ENCODE measurements at regions not wholly inside any gene's neighbourhood (a gene's known extent, or its start where the extent isn't known, plus 50 kb on each side); places are given as distances from the start of the nearest gene placed in this dataset.
"Not testable (repeated sequence)": the region's sequence is repeated elsewhere in the genome, so short reads cannot be mapped to it uniquely, and the experiment has no call there.

DNA sequence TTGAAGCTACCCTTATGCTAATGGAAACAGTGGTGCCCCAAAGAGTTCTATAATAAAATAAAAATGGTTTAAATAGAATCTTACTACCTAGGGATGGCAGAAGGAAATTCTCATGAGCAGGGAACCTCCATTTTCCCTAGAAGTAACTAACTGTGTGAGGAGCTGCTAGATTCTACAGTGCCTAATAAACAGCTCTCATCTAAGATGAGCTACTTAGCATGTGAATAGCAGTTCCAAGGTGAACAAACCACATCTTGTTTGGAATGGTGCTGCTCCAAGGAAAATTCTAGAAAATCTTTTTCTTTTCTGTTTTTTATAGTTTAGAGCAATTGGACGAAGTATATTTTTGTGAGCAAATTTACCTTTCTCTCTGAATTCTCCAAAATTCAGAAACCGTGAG lies 1015.3 kb upstream of the NOVA1 start:
- Mint-ChIP-seq H3K4me1 (ENCODE audit: low read depth, unreplicated experiment) (no peaks in the 10 kb centered on the region), H3K9me3 (ENCODE audit: unreplicated experiment) (no peaks in the 10 kb centered on the region), H3K4me3 (ENCODE audit: unreplicated experiment) (no peak overlapping the region), H3K27ac (ENCODE audit: unreplicated experiment) (no peak overlapping the region), H3K27me3 (ENCODE audit: low read depth, unreplicated experiment) (no peaks in the 10 kb centered on the region), H3K36me3 (ENCODE audit: low read depth, unreplicated experiment) (no peaks in the 10 kb centered on the region)
- no peaks in the 10 kb centered on the region for H3K9me3 ChIP-seq (ENCODE audit: insufficient read depth, low read depth, low read length)
- H3K4me2 ChIP-seq (ENCODE audit: low read length), result no peak overlapping the region
- TF ChIP-seq, protein P1, sequence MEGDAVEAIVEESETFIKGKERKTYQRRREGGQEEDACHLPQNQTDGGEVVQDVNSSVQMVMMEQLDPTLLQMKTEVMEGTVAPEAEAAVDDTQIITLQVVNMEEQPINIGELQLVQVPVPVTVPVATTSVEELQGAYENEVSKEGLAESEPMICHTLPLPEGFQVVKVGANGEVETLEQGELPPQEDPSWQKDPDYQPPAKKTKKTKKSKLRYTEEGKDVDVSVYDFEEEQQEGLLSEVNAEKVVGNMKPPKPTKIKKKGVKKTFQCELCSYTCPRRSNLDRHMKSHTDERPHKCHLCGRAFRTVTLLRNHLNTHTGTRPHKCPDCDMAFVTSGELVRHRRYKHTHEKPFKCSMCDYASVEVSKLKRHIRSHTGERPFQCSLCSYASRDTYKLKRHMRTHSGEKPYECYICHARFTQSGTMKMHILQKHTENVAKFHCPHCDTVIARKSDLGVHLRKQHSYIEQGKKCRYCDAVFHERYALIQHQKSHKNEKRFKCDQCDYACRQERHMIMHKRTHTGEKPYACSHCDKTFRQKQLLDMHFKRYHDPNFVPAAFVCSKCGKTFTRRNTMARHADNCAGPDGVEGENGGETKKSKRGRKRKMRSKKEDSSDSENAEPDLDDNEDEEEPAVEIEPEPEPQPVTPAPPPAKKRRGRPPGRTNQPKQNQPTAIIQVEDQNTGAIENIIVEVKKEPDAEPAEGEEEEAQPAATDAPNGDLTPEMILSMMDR (IDR thresholded peaks at IDR 0.05; ENCODE audit: insufficient read depth, low read depth, low read length), result no peak
- TF ChIP-seq EZH2 (IDR thresholded peaks at IDR 0.05; ENCODE audit: insufficient read depth, low read length), result no peak
- no peak for FAIRE-seq
- H3K9ac ChIP-seq (ENCODE audit: low read length), result no peak overlapping the region
- no peaks in the 10 kb centered on the region for H3K36me3 ChIP-seq (ENCODE audit: insufficient read depth, low read length)
- DNase-seq (ENCODE audit: low read depth), result no peak
- no peaks in the 10 kb centered on the region for H3K27me3 ChIP-seq (ENCODE audit: insufficient read depth, low read length)
- H4K20me1 ChIP-seq (ENCODE audit: insufficient read depth, low read length), result no peaks in the 10 kb centered on the region
- H3K27ac ChIP-seq (ENCODE audit: low read depth, low read length), result no peak overlapping the region
- H2AFZ ChIP-seq (ENCODE audit: low read depth, low read length), result no peak overlapping the region
- no peaks in the 10 kb centered on the region for H3K79me2 ChIP-seq (ENCODE audit: insufficient read depth, low read length)
- no peaks in the 10 kb centered on the region for H3K4me1 ChIP-seq (ENCODE audit: insufficient read depth, low read length)
- no peak overlapping the region for H3K4me3 ChIP-seq (ENCODE audit: insufficient read depth, low read depth, low read length)

DNA sequence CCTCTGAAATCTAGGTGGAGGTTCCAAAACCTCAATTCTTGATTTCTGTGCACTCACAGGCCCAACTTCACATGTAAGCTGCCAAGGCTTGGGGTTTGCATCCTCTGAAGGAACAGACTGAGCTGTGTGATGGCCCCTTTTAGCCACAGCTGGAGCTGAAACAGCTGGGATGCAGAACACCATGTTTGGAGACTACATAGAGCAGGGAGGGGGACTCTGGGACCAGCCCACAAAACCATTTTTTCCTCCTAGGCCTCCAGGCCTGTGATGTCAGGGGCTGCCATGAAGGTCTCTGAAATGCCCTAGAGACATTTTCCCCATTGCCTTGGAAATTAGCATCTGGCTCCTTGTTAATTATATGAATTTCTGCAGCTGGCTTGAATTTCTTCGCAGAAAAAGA lies 1025.9 kb upstream of the NOVA1 start:
- Histone ChIP-seq H3K4me3 (ENCODE audit: insufficient read depth, low read depth, low read length) (no peak overlapping the region), H4K20me1 (ENCODE audit: insufficient read depth, low read length) (no peaks in the 10 kb centered on the region), H3K36me3 (ENCODE audit: insufficient read depth, low read length) (no peaks in the 10 kb centered on the region), H3K27ac (ENCODE audit: low read depth, low read length) (no peak overlapping the region), H3K9ac (ENCODE audit: low read length) (no peak overlapping the region), H3K79me2 (ENCODE audit: insufficient read depth, low read length) (no peaks in the 10 kb centered on the region), H3K4me1 (ENCODE audit: insufficient read depth, low read length) (no peaks in the 10 kb centered on the region), H3K4me2 (ENCODE audit: low read length) (no peak overlapping the region), H2AFZ (ENCODE audit: low read depth, low read length) (no peak overlapping the region), H3K9me3 (ENCODE audit: insufficient read depth, low read depth, low read length) (no peaks in the 10 kb centered on the region), H3K27me3 (ENCODE audit: insufficient read depth, low read length) (no peaks in the 10 kb centered on the region)
- Mint-ChIP-seq H3K27me3 (ENCODE audit: low read depth, unreplicated experiment) (no peaks in the 10 kb centered on the region), H3K4me1 (ENCODE audit: low read depth, unreplicated experiment) (no peaks in the 10 kb centered on the region), H3K27ac (ENCODE audit: unreplicated experiment) (no peak overlapping the region), H3K36me3 (ENCODE audit: low read depth, unreplicated experiment) (no peaks in the 10 kb centered on the region), H3K9me3 (ENCODE audit: unreplicated experiment) (peaks cover 12% of the 10 kb centered on the region), H3K4me3 (ENCODE audit: unreplicated experiment) (no peak overlapping the region)
- DNase-seq (ENCODE audit: low read depth) (no peak), FAIRE-seq (no peak)
- TF ChIP-seq EZH2 (IDR thresholded peaks at IDR 0.05; ENCODE audit: insufficient read depth, low read length), result no peak
- TF ChIP-seq, protein P1 (IDR thresholded peaks at IDR 0.05; ENCODE audit: insufficient read depth, low read depth, low read length), result no peak

DNA sequence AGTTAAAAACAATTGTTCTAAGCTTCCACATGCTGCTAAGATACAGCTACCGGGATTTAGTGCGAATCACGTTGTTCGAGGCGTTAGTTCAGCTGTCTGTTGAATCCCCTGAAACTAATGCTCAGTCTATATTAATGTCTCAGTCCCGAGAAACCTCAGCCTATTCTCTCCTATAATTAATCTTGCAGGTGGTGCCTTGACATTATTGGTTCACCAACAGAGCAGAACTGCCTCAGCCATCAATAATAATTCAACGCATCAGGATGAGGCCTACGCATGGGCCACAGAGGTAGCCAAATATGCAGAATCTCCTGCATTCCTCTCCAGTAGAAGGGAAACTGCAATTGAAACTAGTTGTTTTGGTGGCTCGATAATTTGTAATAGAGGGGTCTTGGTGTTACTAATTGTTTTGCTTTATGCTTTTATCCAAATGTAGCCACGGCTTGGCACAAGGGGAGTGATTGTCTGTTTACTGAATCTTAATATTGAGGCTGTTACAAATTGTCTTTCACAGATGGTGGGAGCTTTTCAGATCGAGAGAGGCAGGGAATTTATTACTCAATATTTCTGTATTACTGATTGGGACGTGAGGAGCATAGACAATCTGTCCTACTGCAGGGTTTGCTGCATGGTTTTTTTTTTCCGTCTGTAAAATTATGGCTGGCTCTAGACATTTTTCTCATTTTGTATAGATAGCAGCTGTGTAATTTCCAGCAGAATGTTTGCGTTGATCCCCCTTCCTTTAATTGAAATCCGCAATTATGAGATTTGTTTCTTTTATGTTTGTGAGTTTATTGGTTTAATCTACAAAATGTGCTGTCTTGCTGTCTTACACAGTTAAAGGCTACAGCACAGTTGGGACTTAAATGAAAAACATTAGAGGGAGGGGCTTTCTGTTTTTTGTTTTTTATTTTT lies 1036.5 kb upstream of the NOVA1 start:
- no peak overlapping the region for H3K4me3 ChIP-seq (ENCODE audit: insufficient read depth, low read depth, low read length)
- H3K27me3 Mint-ChIP-seq (ENCODE audit: low read depth, unreplicated experiment), result no peaks in the 10 kb centered on the region
- no peaks in the 10 kb centered on the region for H3K27me3 ChIP-seq (ENCODE audit: insufficient read depth, low read length)
- no peak overlapping the region for H3K9ac ChIP-seq (ENCODE audit: low read length)
- no peak overlapping the region for H2AFZ ChIP-seq (ENCODE audit: low read depth, low read length)
- H3K4me1 Mint-ChIP-seq (ENCODE audit: low read depth, unreplicated experiment), result no peaks in the 10 kb centered on the region
- no peak for FAIRE-seq
- no peak overlapping the region for H3K4me3 Mint-ChIP-seq (ENCODE audit: unreplicated experiment)
- no peaks in the 10 kb centered on the region for H4K20me1 ChIP-seq (ENCODE audit: insufficient read depth, low read length)
- no peak overlapping the region for H3K27ac Mint-ChIP-seq (ENCODE audit: unreplicated experiment)
- H3K79me2 ChIP-seq (ENCODE audit: insufficient read depth, low read length), result no peaks in the 10 kb centered on the region
- no peaks in the 10 kb centered on the region for H3K4me1 ChIP-seq (ENCODE audit: insufficient read depth, low read length)
- H3K36me3 ChIP-seq (ENCODE audit: insufficient read depth, low read length), result no peaks in the 10 kb centered on the region
- H3K36me3 Mint-ChIP-seq (ENCODE audit: low read depth, unreplicated experiment), result no peaks in the 10 kb centered on the region
- TF ChIP-seq, protein P1 (IDR thresholded peaks at IDR 0.05; ENCODE audit: insufficient read depth, low read depth, low read length), result no peak
- TF ChIP-seq EZH2 (IDR thresholded peaks at IDR 0.05; ENCODE audit: insufficient read depth, low read length), result no peak
- no peak overlapping the region for H3K27ac ChIP-seq (ENCODE audit: low read depth, low read length)
- H3K4me2 ChIP-seq (ENCODE audit: low read length), result no peak overlapping the region
- H3K9me3 Mint-ChIP-seq (ENCODE audit: unreplicated experiment), result no peaks in the 10 kb centered on the region
- no peaks in the 10 kb centered on the region for H3K9me3 ChIP-seq (ENCODE audit: insufficient read depth, low read depth, low read length)
- DNase-seq (ENCODE audit: low read depth), result no peak

DNA sequence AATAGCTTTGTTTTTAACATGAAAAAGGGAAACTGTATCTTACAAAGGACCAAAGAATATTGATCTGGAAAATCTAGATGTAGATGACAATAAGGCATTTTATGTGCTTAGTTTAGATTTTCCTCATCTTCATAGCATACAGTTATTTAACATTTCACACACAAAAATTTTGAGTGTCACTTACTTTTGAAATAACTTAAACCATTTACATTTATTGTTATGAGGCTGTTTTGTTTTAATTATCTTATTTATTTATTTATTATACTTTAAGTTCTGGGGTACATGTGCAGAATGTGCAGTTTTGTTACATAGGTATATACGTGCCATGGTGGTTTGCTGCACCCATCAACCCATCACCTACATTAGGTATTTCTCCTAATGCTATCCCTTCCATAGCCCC lies 1042.9 kb upstream of the NOVA1 start:
- H4K20me1 ChIP-seq (ENCODE audit: insufficient read depth, low read length); H3K4me1 ChIP-seq (ENCODE audit: insufficient read depth, low read length); H3K79me2 ChIP-seq (ENCODE audit: insufficient read depth, low read length); DNase-seq (ENCODE audit: low read depth); H3K9me3 ChIP-seq (ENCODE audit: insufficient read depth, low read depth, low read length); H2AFZ ChIP-seq (ENCODE audit: low read depth, low read length); H3K9me3 Mint-ChIP-seq (ENCODE audit: unreplicated experiment); H3K4me3 Mint-ChIP-seq (ENCODE audit: unreplicated experiment); H3K4me2 ChIP-seq (ENCODE audit: low read length); H3K4me1 Mint-ChIP-seq (ENCODE audit: low read depth, unreplicated experiment); FAIRE-seq; H3K36me3 ChIP-seq (ENCODE audit: insufficient read depth, low read length); H3K36me3 Mint-ChIP-seq (ENCODE audit: low read depth, unreplicated experiment); H3K27me3 Mint-ChIP-seq (ENCODE audit: low read depth, unreplicated experiment); H3K27ac Mint-ChIP-seq (ENCODE audit: unreplicated experiment); H3K4me3 ChIP-seq (ENCODE audit: insufficient read depth, low read depth, low read length); H3K27ac ChIP-seq (ENCODE audit: low read depth, low read length); H3K9ac ChIP-seq (ENCODE audit: low read length); H3K27me3 ChIP-seq (ENCODE audit: insufficient read depth, low read length): not testable (repeated sequence)
